ENCODE measurements at regions not wholly inside any gene's neighbourhood (a gene's known extent, or its start where the extent isn't known, plus 50 kb on each side); places are given as distances from the start of the nearest gene placed in this dataset.

DNA sequence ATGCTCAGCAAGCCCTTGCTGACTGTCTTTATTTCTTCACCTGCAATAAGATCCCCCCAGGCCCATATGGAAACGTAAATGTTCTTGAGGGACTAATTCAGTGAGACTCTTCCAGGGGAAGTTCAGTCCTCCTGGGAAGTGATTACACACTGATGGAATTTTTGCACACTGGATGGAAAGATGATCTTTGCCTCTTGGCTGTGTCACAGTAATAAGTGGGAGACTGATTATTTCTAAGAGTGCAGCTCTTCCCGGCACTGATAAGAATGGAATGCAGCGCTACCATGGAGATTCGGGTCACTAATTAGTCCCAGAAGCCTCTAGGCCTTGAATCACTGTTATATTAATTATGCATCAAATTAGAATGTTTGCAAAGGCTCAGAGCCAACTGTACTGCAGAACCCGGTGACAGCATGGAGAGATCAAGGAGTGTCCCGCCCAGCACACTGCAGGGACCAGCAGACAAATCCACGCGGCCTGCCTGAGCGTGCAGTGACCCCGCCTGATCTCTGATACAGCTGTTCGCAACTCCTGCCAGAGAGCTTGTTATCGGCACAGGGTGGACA, 178.3 kb downstream of the SNX19 start:
- DNase-seq (ENCODE audit: low read depth): no peak

GRCh38 chr11:130738611-130739010, 177.7 kb downstream of the SNX19 start:
- no peak for DNase-seq (ENCODE audit: low read depth)

- DNase-seq (ENCODE audit: low read depth): no peak
These were observed 175.5 kb downstream of the SNX19 start for GRCh38 chr11:130740819-130741218.

DNA sequence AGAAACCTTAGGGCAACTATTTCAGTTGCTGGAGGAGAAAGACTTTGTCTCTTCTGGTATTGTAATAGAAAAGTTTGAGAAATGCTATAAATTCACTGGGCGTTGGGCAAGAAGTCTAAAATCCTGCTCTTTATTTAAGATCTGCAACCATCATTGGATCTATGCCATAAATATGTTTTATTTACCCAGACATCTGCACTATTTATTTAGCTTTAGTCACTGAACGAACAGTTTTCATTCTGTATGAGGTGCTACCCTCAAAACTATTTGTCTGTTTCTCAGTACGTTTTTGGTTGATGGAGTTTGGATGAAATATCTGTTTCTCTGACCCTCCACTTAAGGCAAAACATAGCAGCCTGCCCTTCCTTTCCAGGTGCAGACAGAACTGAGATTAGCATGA, 171.5 kb downstream of the SNX19 start:
- DNase-seq (ENCODE audit: low read depth): no peak

DNA sequence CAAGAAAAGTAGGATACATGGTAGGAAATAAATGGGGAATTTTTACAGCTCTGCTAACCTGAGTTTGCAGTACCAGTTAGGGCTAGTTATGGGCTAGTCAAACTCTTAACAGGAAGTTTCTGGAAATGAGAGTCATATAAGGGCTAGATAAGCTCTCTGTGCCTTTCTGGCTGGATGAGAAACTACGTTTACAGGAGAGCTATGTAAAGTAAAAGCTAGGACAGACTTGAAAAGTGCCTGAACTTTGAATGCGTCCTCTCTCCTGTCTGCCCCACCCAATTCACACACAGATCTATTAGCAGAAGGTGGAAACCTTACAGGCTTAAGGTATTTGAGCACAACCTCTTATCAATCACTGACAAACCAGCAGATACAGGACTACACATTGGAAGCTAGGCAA, 167.1 kb downstream of the SNX19 start:
- DNase-seq (ENCODE audit: low read depth): no peak

DNA sequence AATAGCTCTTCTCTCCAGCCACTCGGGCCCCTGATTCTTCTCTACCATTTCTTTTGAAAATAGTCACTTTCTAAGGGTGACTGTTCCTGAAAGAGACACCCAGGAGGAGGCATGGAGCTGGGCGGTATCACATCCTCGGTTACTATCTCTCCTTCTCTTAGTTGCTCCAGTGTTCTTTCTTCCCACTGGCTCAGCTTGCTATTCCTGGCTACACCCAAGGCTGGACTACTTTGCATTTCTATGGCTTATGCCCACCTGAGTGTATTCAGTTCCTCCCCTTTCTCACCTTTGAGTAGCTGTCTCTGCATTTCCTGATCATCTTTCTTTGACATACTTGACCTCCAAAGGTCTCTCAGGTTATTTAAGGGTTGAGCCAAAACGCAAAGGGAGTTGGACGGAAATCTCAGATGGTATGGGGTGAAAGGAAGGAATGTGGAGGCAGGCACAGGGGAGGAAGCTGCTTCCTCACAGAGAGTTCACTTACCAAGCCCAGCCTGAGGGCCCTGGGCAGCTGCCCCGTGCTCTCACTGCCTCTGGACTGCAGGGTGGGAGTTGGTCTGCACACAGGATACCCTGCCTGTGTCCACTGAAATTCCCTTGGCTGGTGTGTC, 155.7 kb downstream of the SNX19 start:
- DNase-seq (ENCODE audit: low read depth): no peak

GRCh38 chr11:130761560-130762220, 154.6 kb downstream of the SNX19 start:
- DNase-seq (ENCODE audit: low read depth): no peak

DNA sequence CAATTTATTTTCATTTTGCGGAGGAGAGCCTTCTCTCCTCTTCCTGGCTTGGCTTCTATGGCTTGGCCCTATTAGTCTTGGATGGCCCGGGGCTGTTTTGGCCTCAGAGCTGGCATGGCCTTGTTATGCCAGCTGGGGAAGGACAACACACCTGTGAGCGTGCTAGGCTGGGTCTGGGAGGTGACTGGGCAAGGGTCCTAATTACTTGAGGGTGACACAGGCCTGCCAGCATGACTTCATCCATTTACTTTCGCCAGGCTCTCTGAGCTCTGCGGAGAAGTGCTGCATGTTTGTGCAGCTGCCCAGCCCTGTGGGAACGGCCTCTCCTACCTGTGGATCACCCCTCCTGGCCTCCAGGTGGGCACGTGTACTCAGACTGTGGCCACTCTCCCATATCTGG, 153.6 kb downstream of the SNX19 start:
- no peak for DNase-seq (ENCODE audit: low read depth)

DNA sequence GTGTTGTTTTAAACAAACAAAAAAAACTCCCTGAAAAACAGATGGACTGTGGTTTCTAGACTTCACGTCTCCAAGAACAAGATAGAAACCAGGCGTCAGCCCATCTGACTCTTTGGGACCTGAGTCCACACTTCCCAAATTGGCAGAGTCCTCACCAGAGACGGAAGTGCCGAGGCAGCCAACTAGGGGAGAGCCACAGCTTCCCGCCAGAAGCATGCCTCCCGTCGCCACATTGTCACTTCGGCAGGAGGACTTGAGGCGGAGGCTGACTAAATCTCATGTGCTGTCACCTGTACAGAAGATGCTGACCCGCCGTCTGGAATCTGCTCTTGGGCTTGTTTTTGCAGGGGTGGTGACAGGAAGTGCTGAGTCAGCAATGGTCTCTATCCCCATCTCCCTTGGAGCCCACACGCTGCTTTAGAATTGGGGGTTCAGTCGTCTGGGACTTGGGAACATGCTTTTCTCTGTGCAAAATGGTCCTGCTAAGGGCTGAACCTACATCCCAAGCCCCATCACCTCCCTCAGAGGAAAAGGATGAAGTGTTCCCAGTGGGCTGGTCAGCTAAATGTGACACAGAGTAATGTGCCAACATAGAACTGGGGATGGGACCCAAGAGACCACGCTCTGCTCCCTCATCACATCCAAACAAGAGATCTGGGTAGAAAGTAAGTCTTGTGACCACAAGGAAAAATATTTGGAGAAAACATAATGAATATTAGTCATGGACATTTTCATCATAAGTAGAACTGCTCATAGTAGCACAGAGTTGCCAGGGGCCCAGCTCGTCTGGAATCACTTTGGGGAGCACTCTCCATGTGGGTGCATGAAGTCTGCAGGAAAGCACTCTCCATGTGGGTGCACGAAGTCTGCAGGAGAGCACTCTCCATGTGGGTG, 152.9 kb downstream of the SNX19 start:
- no peak for DNase-seq (ENCODE audit: low read depth)

DNA sequence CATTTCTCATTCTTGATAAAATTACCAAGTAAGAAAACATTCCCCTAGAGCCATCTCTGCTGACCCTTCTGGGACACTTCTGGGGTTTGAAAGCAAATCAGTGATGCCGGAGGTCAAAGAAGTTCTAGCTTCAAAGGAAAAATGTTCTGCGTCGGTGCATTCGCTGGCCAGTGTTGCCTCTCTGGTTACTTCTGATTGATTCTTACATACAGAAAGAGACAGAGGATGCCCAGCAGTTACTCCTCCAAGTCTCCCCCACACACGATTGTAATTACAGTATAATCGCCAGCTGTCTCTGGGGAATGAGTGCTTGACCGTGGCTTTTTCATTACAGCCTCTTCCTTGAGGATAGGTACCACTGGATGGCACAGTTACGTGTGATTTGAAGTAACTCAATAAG, 150.9 kb downstream of the SNX19 start:
- no peak for DNase-seq (ENCODE audit: low read depth)

DNA sequence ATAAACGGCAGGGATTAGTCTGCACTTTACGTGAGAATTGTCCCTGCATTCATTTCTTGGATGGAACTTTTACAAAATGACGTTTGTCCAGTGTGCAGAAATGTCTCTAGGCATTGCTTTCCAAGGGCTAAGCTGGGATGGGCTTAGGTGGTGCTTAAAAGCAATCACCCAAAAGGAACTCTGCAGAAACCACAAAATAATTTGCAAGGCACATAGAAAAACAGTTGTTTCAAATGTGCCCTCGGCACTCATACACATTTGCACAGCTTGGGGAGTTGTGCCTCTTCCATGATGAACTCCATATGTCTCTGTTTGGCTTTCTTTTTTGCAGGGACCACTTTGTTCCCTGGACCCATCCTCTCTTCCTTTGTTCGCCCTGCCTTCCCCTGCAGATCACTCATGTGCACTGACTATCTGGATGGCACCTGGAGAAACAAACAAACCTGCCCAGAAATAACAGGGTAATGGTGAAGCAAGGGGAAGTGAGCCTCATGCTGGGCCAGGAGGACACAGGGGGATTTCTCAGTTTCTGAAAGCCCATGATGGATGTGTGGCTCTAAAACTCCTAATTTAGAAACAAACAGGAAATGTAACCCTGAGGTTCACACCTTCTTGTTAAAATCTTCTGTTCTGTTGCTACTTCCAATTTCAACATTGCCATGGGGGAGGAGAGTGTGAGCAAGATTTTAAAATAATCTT, 150.2 kb downstream of the SNX19 start:
- DNase-seq (ENCODE audit: low read depth): no peak

GRCh38 chr11:130766650-130767565, 149.4 kb downstream of the SNX19 start:
- DNase-seq (ENCODE audit: low read depth): no peak

GRCh38 chr11:130769782-130770535, 146.3 kb downstream of the SNX19 start:
- no peak for DNase-seq (ENCODE audit: low read depth)

DNA sequence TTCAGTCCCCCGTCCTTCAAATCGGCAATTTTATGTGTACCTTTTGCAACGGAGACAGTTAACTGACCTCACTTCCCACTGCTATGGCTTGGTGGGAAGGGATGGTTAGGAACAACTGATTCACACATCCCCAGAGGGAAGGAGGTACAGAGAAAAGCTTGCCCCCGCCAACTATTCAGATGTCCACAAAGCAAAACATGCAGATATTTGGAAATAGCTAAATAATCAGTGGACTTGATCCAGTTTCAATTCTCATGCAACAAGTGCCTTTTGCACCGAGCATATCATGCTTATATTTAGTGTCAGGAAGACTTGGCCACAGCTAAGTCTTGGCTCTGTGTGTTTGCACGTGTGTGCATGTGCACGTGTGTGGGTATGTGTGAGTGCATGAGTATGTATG, 144.6 kb downstream of the SNX19 start:
- no peak for DNase-seq (ENCODE audit: low read depth)

GRCh38 chr11:130772266-130773227, 143.7 kb downstream of the SNX19 start:
- DNase-seq (ENCODE audit: low read depth): peak; percentile 62

GRCh38 chr11:130773244-130773820, 142.9 kb downstream of the SNX19 start:
- no peak for DNase-seq (ENCODE audit: low read depth)

DNA sequence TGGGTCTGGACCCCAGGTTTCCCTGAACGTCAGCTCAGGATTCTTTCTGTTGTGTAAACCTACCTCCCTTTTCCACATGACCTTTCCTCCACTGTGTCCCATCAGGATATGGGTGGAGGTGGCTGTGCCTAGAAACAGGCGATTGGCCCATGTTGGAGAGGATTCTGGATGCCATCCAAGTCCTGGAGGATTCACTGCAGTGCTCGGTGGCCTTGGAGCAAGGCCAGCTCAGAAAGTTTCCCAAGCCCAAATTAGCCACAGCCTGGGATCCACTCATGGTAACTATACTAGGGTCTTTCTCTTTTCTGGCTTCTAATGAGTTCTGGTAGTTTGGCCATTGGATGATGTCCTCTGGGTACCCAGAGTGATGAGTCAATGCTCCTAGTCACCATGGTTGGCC, 141.6 kb downstream of the SNX19 start:
- no peak for DNase-seq (ENCODE audit: low read depth)

DNA sequence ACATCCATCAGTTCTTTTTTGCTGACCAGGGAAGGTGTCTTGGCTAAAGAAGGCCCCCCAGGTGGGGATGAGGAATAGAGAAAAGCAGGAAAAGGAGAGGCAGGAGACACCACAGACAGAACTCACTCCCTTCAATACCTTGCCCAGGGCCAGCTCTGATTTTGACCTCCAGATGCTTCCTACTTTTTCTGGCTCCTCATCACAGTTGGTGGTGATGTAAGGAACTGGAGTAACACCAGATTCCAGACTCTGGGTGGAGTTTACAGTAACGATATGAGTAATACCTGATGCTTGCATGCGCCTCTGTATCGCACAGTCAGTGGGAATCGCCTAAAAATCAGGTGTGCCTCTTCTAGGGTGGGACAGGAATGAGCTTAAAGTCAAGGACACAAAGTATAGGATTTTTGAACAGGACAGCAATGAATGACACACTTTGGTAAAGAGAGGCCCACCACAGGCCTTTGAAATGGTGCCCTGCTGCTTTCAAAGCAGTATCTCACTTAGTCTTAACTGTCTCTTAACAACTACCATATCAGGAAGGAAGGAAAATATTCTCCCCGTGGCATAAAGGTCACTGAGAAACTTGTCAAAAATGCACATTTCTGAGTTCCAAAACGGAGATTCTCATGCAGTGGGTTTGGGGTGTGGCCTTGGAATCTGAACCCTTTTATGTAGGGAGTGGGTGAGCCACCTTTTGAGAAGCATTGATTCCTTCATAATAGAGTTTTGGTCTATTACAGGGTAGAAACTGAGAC, 140.8 kb downstream of the SNX19 start:
- no peak for DNase-seq (ENCODE audit: low read depth)

Data from HS-27A (cell line).